Sigmoid colon (tissue), 6 donors: ENCODE measurements at regions not wholly inside any gene's neighbourhood (a gene's known extent, or its start where the extent isn't known, plus 50 kb on each side); places are given as distances from the start of the nearest gene placed in this dataset.

ENCODE experiments used
- DNase-seq: peaks from one replicate; pipeline ENCODE4 v3.0.0-alpha.2; 2019
- H3K27ac ChIP-seq, 4 donors: fragments of 200-600 bp; sonication (generic); one replicate each; pipeline ENCODE4 v1.5.1; 2016 to 2019; ENCODE audit warnings: mild to moderate bottlenecking in 1 of 4
- H3K27me3 ChIP-seq, 3 donors: fragments of 200-600 bp; sonication (generic); one replicate each; pipeline ENCODE4 v1.5.1; 2019; ENCODE audit warnings: mild to moderate bottlenecking in 1 of 3
- H3K36me3 ChIP-seq, 4 donors: fragments of 200-600 bp; sonication (generic); one replicate each; pipeline ENCODE4 v1.5.1; 2016 to 2019
- H3K4me1 ChIP-seq, 4 donors: fragments of 200-600 bp; sonication (generic); one replicate each; pipeline ENCODE4 v1.5.1; 2017 to 2019
- H3K4me3 ChIP-seq, 4 donors: fragments of 200-600 bp; sonication (generic); one replicate each; pipeline ENCODE4 v1.5.1; 2017 to 2019; ENCODE audit warnings: mild to moderate bottlenecking in 2 of 4, moderate library complexity in 1 of 4
- H3K9me3 ChIP-seq, 4 donors: fragments of 200-600 bp in 3 of 4; sonication (generic) in 3 of 4; one replicate each; pipeline versions ENCODE4 v1.5.1 to v1.6.1; 2013 to 2019
- CTCF ChIP-seq, 4 experiments: fragments of 450-650 bp in 3 of 4; fragments of 200-600 bp in 1 of 4; IDR thresholded peaks; one replicate each; pipeline ENCODE4 v1.5.1; 2016 to 2019; ENCODE audit warnings: antibody characterized with exemption in 4 of 4, mild to moderate bottlenecking in 3 of 4, moderate library complexity in 2 of 4
- EP300 ChIP-seq, 4 donors: sonication (generic); formaldehyde crosslinking; IDR thresholded peaks; one replicate each; pipeline ENCODE4 v1.6.1; 2017; ENCODE audit warnings: antibody characterized with exemption in 4 of 4
- POLR2A ChIP-seq, 2 donors: fragments of 450-650 bp; IDR thresholded peaks; one replicate each; pipeline ENCODE4 v1.6.1; 2016; ENCODE audit warnings: antibody characterized with exemption in 2 of 2, mild to moderate bottlenecking in 2 of 2, moderate library complexity in 2 of 2
- POLR2AphosphoS5 ChIP-seq, 4 donors: sonication (generic); formaldehyde crosslinking; IDR thresholded peaks; one replicate each; pipeline ENCODE4 v1.6.1; 2017; ENCODE audit warnings: antibody characterized with exemption in 4 of 4
- WGBS, 2 donors: extraction: QIAGEN DNeasy Blood & Tissue Kit; methylation state at CpG; one replicate each; pipeline ENCODE4 v1.1.7; 2013; 5-methylcytosine and 5-hydroxymethylcytosine counted together
- intact Hi-C: fragments of 100-400 bp; cut with DNase I; formaldehyde crosslinking; loops from one replicate; pipeline ENCODE4 v1.15.1; 2023
- donor health status: healthy with polysubstance abuse.
- donor health status: healthy.

GRCh38 chr7:370775-371118 lies 80.8 kb downstream of the FOXL3 start:
- Histone ChIP-seq H3K4me1 (peaks cover 0 to 5% (median 0%) of the 10 kb centered on the region in 4 donors), H3K36me3 (no peaks in the 10 kb centered on the region), H3K4me3 (no peak overlapping the region), H3K27ac (no peak overlapping the region), H3K9me3 (no peaks in the 10 kb centered on the region), H3K27me3 (peaks cover 0 to 3% (median 3%) of the 10 kb centered on the region in 3 donors)
- no peak for DNase-seq
- TF ChIP-seq POLR2AphosphoS5 (IDR thresholded peaks at IDR 0.05) (no peak), EP300 (IDR thresholded peaks at IDR 0.05) (no peak), POLR2A (IDR thresholded peaks at IDR 0.05) (no peak), CTCF (IDR thresholded peaks at IDR 0.05) (no peak)
- intact Hi-C loops, result no loop called here
- 46 to 79% methylated on average over 10 of the region's 10 CpGs for WGBS, 2 donors

- intact Hi-C loops, result no loop called here
- H3K36me3 ChIP-seq, result no peaks in the 10 kb centered on the region
- H3K9me3 ChIP-seq, result no peaks in the 10 kb centered on the region
- H3K4me3 ChIP-seq, result no peak overlapping the region
- H3K4me1 ChIP-seq, result peaks cover 0 to 5% (median 0%) of the 10 kb centered on the region in 4 donors
- 70 to 89% methylated on average over 13 of the region's 13 CpGs for WGBS, 2 donors
- H3K27me3 ChIP-seq, result peaks cover 0 to 8% (median 3%) of the 10 kb centered on the region in 3 donors
- H3K27ac ChIP-seq, result no peak overlapping the region
- DNase-seq, result peak; percentile 57
- TF ChIP-seq POLR2AphosphoS5 (IDR thresholded peaks at IDR 0.05) (no peak), POLR2A (IDR thresholded peaks at IDR 0.05) (no peak), EP300 (IDR thresholded peaks at IDR 0.05) (no peak), CTCF (IDR thresholded peaks at IDR 0.05) (no peak)
These were observed 81.3 kb downstream of the FOXL3 start for GRCh38 chr7:371119-371778.

- WGBS, 2 donors, result 88 to 93% methylated on average over 43 of the region's 43 CpGs
- peaks cover 0 to 14% (median 3%) of the 10 kb centered on the region in 3 donors for H3K27me3 ChIP-seq
- TF ChIP-seq POLR2AphosphoS5 (IDR thresholded peaks at IDR 0.05) (no peak), EP300 (IDR thresholded peaks at IDR 0.05) (no peak), POLR2A (IDR thresholded peaks at IDR 0.05) (no peak)
- H3K4me1 ChIP-seq, result peaks cover 0 to 5% (median 0%) of the 10 kb centered on the region in 4 donors
- H3K4me3 ChIP-seq, result no peak overlapping the region
- H3K27ac ChIP-seq, result no peak overlapping the region
- H3K9me3 ChIP-seq, result no peaks in the 10 kb centered on the region
- DNase-seq, result peak; percentile 57
- intact Hi-C loops, result no loop called here
- no peaks in the 10 kb centered on the region for H3K36me3 ChIP-seq
These were observed 82.0 kb downstream of the FOXL3 start for GRCh38 chr7:371779-372545.

GRCh38 chr7:372546-372931 lies 82.6 kb downstream of the FOXL3 start:
- Histone ChIP-seq H3K9me3 (no peaks in the 10 kb centered on the region), H3K36me3 (no peaks in the 10 kb centered on the region), H3K4me1 (peaks cover 0 to 5% (median 0%) of the 10 kb centered on the region in 4 donors), H3K4me3 (no peak overlapping the region), H3K27ac (no peak overlapping the region), H3K27me3 (peaks cover 0 to 14% (median 4%) of the 10 kb centered on the region in 3 donors)
- intact Hi-C loops, result no loop called here
- 45 to 64% methylated on average over 15 of the region's 15 CpGs for WGBS, 2 donors
- no peak for DNase-seq
- no peak for TF ChIP-seq EP300 (IDR thresholded peaks at IDR 0.05)

GRCh38 chr7:372932-373791 lies 83.2 kb downstream of the FOXL3 start:
- 14 to 50% methylated on average over 39 of the region's 39 CpGs for WGBS, 2 donors
- Histone ChIP-seq H3K36me3 (no peaks in the 10 kb centered on the region), H3K9me3 (no peaks in the 10 kb centered on the region), H3K4me1 (peaks cover 0 to 5% (median 0%) of the 10 kb centered on the region in 4 donors), H3K4me3 (no peak overlapping the region), H3K27me3 (peaks cover 0 to 17% (median 4%) of the 10 kb centered on the region in 3 donors), H3K27ac (no peak overlapping the region)
- no peak for TF ChIP-seq EP300 (IDR thresholded peaks at IDR 0.05)
- no peak for TF ChIP-seq CTCF (IDR thresholded peaks at IDR 0.05)
- no peak for TF ChIP-seq POLR2A (IDR thresholded peaks at IDR 0.05)
- TF ChIP-seq POLR2AphosphoS5 (IDR thresholded peaks at IDR 0.05), result no peak
- DNase-seq, result peak; percentile 54
- intact Hi-C loops, result no loop called here
